Femur (tissue), 1 donor: ENCODE measurements at regions not wholly inside any gene's neighbourhood (a gene's known extent, or its start where the extent isn't known, plus 50 kb on each side); places are given as distances from the start of the nearest gene placed in this dataset.

Source experiments
- DNase-seq: peaks from one replicate; pipeline ENCODE4 v3.0.0-alpha.2; 2017

DNA sequence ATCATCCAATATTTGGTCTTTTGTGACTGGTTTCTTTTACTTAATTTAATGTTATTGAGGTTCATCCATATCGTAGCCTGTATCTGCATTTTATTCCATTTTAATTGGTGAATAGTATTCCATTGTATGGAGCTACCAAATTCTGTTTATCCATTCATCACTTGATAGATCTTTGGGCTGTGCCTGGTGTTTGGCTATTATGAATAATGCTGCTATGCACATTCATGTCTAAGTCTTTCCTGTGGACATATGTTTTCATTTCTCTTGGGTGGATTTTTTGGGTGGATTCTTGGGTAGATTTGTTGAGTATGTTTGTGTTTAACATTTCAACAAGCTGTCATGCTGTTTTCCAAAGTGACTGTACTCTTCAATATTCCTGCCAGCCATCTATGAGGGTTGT, 52.5 kb upstream of the NEDD4L start:
- DNase-seq = no peak

DNA sequence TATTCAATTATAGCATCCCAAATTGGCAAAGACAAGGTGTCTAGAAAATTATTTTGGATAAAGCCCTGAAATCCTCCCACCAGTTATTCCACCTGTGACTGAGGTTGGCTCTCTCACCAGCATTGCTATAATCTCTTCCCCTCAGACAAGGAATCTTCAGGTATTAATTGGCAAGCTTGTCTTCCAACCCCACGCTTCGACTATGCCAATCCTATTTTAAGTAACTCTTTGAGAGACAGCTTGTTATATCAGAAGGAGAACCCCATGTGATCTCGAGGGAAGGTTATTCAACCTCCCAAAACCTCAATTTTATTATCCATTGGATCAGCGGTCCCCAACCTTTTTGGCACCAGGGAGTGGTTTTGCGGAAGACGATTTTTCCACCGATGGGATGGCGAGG, 54.5 kb upstream of the NEDD4L start:
- no peak for DNase-seq

- no peak for DNase-seq
Measured at GRCh38 chr18:57984490-57985115, 59.4 kb upstream of the NEDD4L start.

- DNase-seq = no peak
Measured at GRCh38 chr18:57983965-57984364, 60.1 kb upstream of the NEDD4L start.

- no peak for DNase-seq
Measured at GRCh38 chr18:57983472-57983871, 60.6 kb upstream of the NEDD4L start.

DNA sequence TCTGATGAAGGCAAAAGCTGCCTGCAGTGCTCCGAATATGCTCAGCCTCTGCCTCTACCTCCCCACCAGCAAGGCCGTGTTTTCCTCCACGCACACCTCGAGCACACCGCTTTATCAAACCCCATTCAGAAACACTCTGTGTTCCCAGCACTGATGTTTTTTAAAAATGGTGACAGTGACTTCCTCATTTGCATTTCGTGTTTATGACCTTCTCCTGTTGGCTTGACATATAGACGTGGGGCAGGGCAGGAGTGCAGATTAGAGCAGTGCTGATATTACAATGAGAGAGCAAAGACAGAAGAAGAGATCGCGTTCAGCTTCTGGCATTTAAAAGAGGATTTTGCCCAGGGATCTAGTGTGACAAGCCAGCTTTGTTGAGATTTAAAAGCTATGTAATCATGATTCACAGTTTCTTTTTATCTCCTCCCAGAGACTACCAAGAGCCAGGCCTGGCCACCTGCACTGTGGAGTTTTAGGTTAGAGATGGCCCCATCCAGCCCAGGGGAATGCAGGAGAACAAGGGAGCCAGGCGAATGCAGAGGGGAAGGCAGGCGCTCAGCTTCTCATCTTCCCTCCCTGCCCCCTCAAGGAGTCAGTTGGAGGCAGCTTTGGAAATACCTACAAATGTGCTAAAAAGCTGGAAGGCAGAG, 61.5 kb upstream of the NEDD4L start:
- no peak for DNase-seq

- DNase-seq = no peak
Measured at GRCh38 chr18:57981308-57982028, 62.6 kb upstream of the NEDD4L start.

GRCh38 chr18:57980573-57981307, 63.3 kb upstream of the NEDD4L start:
- no peak for DNase-seq

DNA sequence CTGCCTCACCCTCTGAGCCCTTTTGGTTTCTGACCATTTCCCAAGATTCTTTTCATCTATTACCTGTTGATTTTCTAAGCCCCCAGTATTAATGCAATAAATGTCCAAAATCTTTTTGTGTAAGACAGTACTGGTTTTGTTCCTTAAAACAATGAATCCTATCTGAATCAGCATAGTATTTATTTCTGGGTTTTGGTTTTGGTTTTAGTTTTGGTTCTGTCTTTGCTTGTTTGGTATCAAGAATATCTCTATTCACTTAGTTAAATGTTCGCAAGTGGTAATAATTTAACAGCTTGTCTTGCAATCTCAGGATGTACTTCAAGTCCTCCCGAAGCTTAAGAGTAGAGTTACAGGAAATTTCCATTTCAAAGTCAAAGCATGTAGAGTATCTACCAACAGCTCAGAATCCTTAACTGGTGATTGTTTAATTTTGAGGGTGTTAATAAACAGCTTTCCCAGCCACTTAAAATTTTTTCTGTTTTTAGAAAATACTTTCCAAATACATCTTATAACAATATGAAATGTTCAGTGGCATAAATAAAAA, 67.7 kb upstream of the NEDD4L start:
- no peak for DNase-seq

DNA sequence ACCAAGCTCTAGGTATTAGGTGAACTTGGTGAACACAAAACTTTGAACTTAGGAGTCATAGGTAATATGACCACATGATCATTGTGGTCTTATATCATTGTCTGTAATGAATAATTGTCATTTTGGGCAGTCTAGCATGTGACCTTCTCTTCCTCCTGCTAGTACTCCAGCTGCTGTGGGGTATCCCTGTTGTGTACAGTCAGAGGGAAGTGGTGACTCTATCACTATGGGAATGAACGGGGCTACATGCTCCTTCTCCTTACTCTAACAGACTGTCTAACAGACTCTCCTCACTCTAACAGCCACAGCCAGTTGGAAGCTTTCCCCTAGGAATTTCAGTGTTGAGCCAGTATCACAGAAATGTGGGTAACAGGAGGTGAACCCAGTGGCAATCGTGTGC, 68.2 kb upstream of the NEDD4L start:
- DNase-seq = no peak

DNA sequence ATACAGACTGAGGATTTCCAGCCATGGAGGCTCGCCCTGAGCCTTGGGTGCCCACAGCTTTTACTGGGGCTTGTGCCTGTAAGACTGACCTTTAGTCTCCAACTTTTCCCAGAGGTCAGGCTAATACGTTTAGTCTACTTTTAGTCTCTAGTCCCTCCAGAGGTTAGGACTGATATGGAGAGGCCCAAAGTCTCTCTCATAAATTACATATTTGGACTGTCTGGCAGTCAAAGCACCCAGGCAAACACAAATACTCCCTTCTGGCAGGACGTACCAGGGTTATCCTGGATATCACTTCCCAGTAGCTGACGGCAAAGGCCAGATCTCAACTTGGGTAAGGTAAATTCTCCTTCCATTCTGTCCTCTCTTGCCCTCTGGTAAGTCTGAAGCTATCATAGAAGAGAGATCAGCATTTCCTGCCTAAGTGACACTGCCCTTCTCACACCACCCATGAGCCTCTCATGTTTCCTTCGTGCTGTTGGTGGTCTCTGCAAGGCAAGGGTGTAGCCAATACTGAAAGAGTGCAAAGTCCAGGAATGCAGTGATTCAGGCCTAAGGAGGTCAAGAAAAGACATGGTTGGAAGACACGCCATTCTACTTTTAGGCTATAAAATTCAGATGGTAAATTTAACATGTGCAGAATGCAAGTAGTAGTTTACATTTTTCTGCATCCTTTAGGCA, 69.3 kb upstream of the NEDD4L start:
- DNase-seq = no peak

DNA sequence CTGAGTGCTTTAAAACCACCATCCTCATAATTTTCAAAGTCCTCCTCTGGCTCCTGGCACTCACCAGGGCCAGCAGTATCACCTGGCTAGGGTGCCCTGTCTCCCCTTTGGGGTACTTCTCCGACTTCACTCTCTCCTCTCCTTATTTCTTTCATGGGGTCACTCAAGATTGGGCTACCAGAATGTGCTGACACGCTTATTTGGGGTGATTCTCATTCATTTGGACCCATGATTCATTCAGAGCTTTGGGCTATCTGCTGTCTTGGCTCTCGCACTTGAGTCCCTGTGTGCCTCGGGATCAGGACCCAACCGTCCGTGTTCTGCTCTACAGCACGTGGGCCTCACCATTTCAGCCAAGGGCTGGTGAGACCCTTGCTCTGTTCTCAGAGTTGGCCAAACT, 70.1 kb upstream of the NEDD4L start:
- DNase-seq = no peak

- no peak for DNase-seq
Measured at GRCh38 chr18:57970356-57971095, 73.5 kb upstream of the NEDD4L start.

DNA sequence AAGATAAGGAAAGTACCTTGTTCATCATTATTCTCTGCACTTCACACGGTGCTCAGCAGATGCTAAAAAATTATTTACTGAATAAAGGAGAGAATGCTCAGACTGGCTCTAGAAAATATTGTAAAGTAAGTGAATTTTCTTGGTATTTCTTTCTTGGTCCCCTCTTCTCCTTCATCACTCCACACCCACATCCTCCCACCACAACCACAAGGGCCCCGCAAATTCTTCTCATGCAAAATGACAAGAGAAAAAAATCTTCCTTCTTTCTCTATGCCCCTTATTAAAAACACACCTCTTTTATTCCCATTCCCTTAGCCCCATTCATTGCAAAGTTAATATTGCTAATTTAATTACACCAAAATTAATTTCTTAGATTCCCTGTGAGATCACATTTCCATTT, 74.2 kb upstream of the NEDD4L start:
- DNase-seq = no peak

GRCh38 chr18:57965246-57965645, 78.8 kb upstream of the NEDD4L start:
- DNase-seq = no peak

- no peak for DNase-seq
Measured at GRCh38 chr18:57961876-57962505, 82.0 kb upstream of the NEDD4L start.

DNA sequence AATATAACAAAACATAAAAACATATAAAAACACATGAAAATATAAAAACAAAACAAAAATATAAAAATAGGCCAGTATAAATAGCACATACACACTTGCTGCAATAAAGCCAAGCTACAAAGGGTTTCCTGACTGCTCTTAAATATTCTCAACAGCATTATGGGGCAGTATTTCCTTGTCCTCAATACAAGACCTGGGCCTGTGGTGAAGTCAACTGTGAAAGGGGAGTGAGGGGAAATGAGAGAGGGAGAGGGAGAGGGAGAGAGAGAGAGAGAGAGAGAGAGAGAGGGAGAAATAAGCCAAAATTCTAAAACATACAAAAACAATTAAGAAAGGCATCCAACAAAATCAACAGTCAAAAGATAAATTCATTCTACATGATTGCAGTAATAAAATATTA, 82.6 kb upstream of the NEDD4L start:
- no peak for DNase-seq

GRCh38 chr18:57959278-57959677, 84.7 kb upstream of the NEDD4L start:
- DNase-seq = no peak

DNA sequence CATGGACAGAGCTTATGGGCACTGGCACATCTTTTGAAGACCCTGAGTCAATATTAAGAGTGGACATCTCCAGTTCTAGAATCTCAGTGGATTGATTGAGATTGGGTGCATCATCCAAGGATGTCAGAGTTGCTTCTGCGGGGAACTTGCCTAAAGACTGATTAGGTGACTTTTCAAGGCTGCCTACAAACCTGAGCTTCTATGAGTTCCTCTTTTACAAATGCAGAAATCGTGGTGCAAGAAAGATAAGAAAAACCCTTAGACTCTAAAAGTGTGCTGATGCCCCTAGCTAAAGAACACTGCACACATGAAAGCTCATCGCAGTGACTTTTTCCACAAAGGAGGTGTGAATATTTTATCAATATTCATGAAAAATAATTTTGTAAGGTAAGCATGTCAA, 86.8 kb upstream of the NEDD4L start:
- no peak for DNase-seq

DNA sequence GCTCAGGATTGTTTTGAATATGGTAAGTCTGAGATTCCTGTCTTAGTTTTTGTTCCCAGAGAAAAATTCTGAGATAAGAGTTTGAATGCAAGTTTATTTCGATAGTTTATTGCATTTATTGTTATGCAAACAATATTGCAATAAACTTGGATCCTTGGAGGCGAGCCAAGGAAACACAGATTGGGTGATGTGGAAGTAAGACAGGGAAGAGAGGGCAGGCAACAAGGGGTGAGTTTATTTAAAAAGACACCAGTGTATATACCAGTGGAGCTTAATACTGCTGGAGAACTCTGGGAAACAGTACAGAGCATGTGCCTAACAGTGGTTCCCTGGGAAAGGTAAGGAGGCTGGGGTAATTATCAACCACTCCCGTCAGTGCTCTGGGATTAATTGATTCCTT, 87.5 kb upstream of the NEDD4L start:
- DNase-seq = no peak

- no peak for DNase-seq
Measured at GRCh38 chr18:57954935-57955334, 89.1 kb upstream of the NEDD4L start.

- DNase-seq = no peak
Measured at GRCh38 chr18:57953883-57954282, 90.1 kb upstream of the NEDD4L start.
